Activated T-cell treated with anti-CD3 and anti-CD28 coated beads, Interleukin-2, amount 50 U/mL, for 24 hours (primary cell): ENCODE measurements at regions not wholly inside any gene's neighbourhood (a gene's known extent, or its start where the extent isn't known, plus 50 kb on each side); places are given as distances from the start of the nearest gene placed in this dataset.
"Not testable (repeated sequence)": the region's sequence is repeated elsewhere in the genome, so short reads cannot be mapped to it uniquely, and the experiment has no call there.

Source experiments
- DNase-seq: peaks from one replicate; pipeline ENCODE4 v3.0.0-alpha.2; 2020
- H3K27ac Mint-ChIP-seq: 2 replicates; pipeline ENCODE4 v1.8.0; 2020; ENCODE audit warnings: mild to moderate bottlenecking, mixed read lengths
- H3K27me3 Mint-ChIP-seq: 2 replicates; pipeline ENCODE4 v1.8.0; 2020; ENCODE audit warnings: mixed read lengths
- H3K36me3 Mint-ChIP-seq: 2 replicates; pipeline ENCODE4 v1.8.0; 2020; ENCODE audit warnings: low read depth, mixed read lengths
- H3K4me1 Mint-ChIP-seq: 2 replicates; pipeline ENCODE4 v1.8.0; 2020; ENCODE audit warnings: low read depth, mixed read lengths
- H3K4me3 Mint-ChIP-seq: 2 replicates; pipeline ENCODE4 v1.8.0; 2020; ENCODE audit warnings: mild to moderate bottlenecking, moderate library complexity, mixed read lengths
- H3K9me3 Mint-ChIP-seq: 2 replicates; pipeline ENCODE4 v1.8.0; 2020; ENCODE audit warnings: mixed read lengths

GRCh38 chr20:58765780-58766179 is 73.2 kb downstream of the NPEPL1 start:
- no peaks in the 10 kb centered on the region for H3K9me3 Mint-ChIP-seq
- no peak overlapping the region for H3K4me3 Mint-ChIP-seq
- peaks cover 77% of the 10 kb centered on the region for H3K27me3 Mint-ChIP-seq
- no peak for DNase-seq
- no peaks in the 10 kb centered on the region for H3K4me1 Mint-ChIP-seq
- no peak overlapping the region for H3K27ac Mint-ChIP-seq
- H3K36me3 Mint-ChIP-seq = no peaks in the 10 kb centered on the region

GRCh38 chr20:58767817-58768216 is 75.2 kb downstream of the NPEPL1 start:
- not testable (repeated sequence) for H3K4me1 Mint-ChIP-seq

More at GRCh38 chr20:58767817-58768216, 75.2 kb downstream of the NPEPL1 start:
- peaks cover 80% of the 10 kb centered on the region for H3K27me3 Mint-ChIP-seq
- DNase-seq, H3K9me3 Mint-ChIP-seq, H3K27ac Mint-ChIP-seq, H3K4me3 Mint-ChIP-seq, H3K36me3 Mint-ChIP-seq: not testable (repeated sequence)
